LNCaP clone FGC (cell line): ENCODE measurements at regions not wholly inside any gene's neighbourhood (a gene's known extent, or its start where the extent isn't known, plus 50 kb on each side); places are given as distances from the start of the nearest gene placed in this dataset.

Experiments
- DNase-seq: peaks from one replicate; pipeline ENCODE4 v3.0.0-alpha.2; 2011; ENCODE audit warnings: low read depth
- H3K4me3 ChIP-seq: 2 replicates; pipeline ENCODE4 v1.5.1; 2011; ENCODE audit warnings: mild to moderate bottlenecking, low read depth, low read length, control low read depth
- TF ChIP-seq, protein P1 (sequence below): IDR thresholded peaks from 2 replicates; pipeline ENCODE4 v1.5.1; 2012; ENCODE audit warnings: mild to moderate bottlenecking; ENCODE audit not compliant: control insufficient read depth, insufficient read depth; ENCODE audit errors: extremely low read depth

DNA sequence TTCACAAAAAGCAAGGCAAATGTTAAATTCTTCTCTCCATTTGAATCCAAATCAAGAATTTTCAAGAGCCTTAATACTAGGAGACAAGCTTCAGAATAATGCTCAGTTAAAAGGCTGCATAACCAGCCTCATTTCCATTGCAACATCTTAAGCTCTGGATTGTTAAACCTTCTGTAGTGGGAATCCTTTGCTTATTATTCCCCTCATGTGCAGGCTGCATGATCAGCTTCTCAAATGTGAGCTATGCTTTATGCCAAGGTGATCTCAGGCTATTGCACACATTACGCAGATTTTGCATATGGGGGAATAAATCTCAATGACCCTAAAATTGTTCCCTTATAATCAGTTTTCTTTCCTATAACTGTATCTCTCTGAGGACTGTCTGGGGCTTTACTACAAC, 71.7 kb upstream of the CCDC196 start:
- no peak for DNase-seq
- no peak overlapping the region for H3K4me3 ChIP-seq
- TF ChIP-seq, protein P1, sequence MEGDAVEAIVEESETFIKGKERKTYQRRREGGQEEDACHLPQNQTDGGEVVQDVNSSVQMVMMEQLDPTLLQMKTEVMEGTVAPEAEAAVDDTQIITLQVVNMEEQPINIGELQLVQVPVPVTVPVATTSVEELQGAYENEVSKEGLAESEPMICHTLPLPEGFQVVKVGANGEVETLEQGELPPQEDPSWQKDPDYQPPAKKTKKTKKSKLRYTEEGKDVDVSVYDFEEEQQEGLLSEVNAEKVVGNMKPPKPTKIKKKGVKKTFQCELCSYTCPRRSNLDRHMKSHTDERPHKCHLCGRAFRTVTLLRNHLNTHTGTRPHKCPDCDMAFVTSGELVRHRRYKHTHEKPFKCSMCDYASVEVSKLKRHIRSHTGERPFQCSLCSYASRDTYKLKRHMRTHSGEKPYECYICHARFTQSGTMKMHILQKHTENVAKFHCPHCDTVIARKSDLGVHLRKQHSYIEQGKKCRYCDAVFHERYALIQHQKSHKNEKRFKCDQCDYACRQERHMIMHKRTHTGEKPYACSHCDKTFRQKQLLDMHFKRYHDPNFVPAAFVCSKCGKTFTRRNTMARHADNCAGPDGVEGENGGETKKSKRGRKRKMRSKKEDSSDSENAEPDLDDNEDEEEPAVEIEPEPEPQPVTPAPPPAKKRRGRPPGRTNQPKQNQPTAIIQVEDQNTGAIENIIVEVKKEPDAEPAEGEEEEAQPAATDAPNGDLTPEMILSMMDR, result no peak

DNA sequence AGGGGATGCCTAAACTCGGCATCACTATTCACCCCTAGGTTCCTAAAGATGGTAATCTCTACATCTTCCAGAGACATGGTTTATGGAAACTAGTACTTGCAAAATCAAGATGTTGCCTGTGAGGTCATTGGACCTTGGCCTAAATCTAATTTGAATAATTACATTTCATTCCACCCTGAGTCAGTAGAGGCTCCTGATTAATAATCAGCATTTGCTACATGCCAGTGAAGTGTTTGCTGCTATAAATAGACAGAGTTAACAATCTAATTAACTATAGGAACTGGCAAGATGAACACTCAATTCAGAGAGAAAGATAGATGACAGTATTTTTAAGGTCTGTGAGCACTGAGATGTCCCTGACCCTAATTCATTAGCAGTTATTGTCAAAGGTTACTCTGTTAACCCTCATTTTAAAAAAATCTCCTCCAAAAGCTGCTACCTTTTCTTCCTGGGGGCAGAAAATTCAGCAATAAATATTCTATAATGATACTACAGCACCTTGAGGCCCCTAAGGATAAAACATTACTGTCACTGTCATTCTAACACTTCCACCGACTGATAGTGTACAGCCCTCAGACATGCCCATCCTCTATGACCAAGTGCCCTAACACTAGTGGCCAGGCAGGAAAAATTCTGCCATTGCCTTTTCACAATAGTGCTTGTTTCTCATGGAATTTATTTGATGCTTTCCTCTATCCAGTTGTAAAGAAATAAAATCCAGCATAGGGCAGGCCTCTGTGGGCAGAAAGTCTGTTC, 65.7 kb upstream of the CCDC196 start:
- no peak overlapping the region for H3K4me3 ChIP-seq
- DNase-seq, result no peak
- TF ChIP-seq, protein P1, result no peak

DNA sequence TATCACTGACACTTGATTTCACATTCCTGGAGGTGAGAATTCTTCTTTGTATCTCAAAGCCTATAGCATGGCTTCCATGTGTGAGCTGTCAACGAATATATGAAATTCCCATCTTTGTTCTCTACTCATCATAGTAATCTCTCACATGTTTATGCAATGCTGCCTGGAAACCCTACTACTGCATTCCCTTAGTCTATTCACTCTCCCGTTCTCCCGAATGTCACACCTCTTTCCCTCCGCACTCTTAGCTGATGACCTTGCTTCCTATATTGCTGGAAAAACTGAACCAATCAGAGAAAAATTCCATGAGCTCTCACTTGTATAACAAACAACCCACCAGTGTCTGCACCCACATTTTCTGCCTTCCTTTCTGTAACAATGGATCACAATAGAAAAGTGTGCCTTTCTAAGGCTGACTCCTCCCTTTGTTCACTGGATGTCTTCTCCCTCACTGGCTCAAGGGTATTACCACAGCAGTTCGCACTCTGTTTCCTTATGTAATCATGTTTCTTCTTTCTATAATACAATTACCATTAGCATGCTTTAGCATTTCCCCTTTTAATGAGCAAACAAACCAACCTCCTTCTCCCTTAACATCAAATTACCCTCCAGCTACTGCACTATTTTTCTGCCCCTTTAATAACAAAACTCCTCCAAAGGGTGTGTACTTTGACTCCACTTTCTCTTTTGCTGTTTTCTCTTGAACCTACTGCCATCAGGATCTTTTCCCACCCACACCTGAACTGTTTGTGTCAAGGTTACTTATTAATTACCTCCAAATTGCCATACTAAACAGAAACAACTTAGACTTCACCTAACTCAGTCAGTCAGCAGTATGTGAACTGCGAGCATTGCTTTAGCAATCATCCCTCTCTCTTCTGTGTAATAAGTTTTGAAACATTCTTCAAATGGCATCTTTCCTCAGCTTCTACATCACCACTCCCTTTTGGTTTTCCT, 63.9 kb upstream of the CCDC196 start:
- no peak overlapping the region for H3K4me3 ChIP-seq
- no peak for DNase-seq
- TF ChIP-seq, protein P1, result no peak

DNA sequence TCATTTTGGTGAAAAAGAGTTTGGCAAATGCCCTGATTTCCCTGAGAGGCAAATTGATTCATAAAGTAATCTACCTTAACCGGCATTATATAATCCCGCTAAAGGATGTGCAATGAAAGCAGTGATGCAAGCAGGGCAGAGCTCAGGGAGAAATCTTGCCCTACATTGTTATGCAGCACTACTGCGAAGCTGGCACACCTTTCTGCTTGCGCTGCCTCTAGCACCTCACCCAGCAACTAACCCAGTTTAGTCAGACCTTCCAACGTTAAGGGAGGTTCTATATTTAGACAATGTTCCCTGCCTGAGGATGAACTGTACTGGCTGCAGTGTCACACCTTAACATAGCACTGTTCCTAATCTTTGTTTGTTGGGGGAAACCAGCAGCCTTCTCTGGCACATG, 60.8 kb upstream of the CCDC196 start:
- TF ChIP-seq, protein P1, result no peak
- H3K4me3 ChIP-seq, result no peak overlapping the region
- no peak for DNase-seq

DNA sequence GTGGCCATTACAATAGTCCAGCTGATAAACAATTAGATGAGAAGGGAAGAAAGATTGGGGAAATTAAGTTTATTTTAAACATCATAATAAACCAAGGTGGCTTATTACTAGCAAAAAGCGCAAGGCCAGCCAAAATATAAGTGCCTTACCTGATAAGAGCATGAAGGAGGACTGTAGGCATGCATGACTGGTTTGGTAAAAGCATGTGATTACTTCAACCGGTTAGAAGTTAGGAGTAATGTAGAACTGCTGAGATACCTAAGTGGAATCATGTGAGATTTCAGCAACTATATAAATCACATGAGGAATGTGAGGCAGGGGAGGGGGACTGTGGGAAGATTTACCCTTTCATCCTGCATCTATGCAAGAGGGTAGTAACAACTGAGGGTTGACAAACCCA, 59.7 kb upstream of the CCDC196 start:
- DNase-seq, result no peak
- TF ChIP-seq, protein P1, result no peak
- H3K4me3 ChIP-seq, result no peak overlapping the region

DNA sequence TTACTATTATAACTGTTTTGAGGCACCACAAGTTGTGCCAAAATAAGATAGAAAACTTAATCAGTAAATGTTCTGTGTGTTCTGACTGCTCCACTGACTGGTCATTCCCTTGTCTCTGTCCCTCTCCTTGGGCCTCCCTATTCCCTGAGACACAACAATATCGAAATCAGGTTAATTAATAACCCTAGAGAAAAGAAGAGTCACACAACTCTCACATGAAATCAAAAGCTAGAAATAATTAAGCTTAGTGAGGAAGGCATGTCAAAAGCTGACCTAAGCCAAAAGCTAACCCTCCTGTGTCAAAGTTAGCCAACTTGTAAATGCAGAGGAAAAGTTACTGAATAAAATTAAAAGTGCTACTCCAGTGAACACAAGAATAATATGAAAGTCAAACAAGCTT, 53.8 kb upstream of the CCDC196 start:
- TF ChIP-seq, protein P1, result no peak
- no peak overlapping the region for H3K4me3 ChIP-seq
- DNase-seq, result no peak
